Activated CD4-positive, alpha-beta T cell treated with anti-CD3 and anti-CD28 coated beads, Interleukin-2, amount 10 ng/mL, durations not matched to agents 24 days and 14 days (primary cell): ENCODE measurements at regions not wholly inside any gene's neighbourhood (a gene's known extent, or its start where the extent isn't known, plus 50 kb on each side); places are given as distances from the start of the nearest gene placed in this dataset.
A peak's percentile ranks its signal among the peaks of the same experiment; 100 is the strongest.
"Not testable (repeated sequence)": the region's sequence is repeated elsewhere in the genome, so short reads cannot be mapped to it uniquely, and the experiment has no call there.

Experiments used
- DNase-seq: peaks from one replicate; pipeline ENCODE4 v3.0.0; 2022
- H3K27ac Mint-ChIP-seq: one replicate; pipeline ENCODE4 v1.8.0; 2022; ENCODE audit warnings: mild to moderate bottlenecking, mixed read lengths
- H3K27me3 Mint-ChIP-seq: one replicate; pipeline ENCODE4 v1.8.0; 2022; ENCODE audit warnings: mixed read lengths
- H3K36me3 Mint-ChIP-seq: one replicate; pipeline ENCODE4 v1.8.0; 2022; ENCODE audit warnings: low read depth, mild to moderate bottlenecking, mixed read lengths
- H3K4me1 Mint-ChIP-seq: one replicate; pipeline ENCODE4 v1.8.0; 2021; ENCODE audit warnings: mixed read lengths
- H3K4me3 Mint-ChIP-seq: one replicate; pipeline ENCODE4 v1.8.0; 2022; ENCODE audit warnings: mild to moderate bottlenecking, moderate library complexity, mixed read lengths
- H3K9me3 Mint-ChIP-seq: one replicate; pipeline ENCODE4 v1.8.0; 2021; ENCODE audit warnings: mixed read lengths
- intact Hi-C: fragments of 100-400 bp; cut with micrococcal nuclease; formaldehyde crosslinking; loops from one replicate; pipeline ENCODE4 v1.15.1; 2023

- H3K36me3 Mint-ChIP-seq: no peaks in the 10 kb centered on the region
- H3K4me1 Mint-ChIP-seq: peaks cover 5% of the 10 kb centered on the region
- DNase-seq: no peak
- H3K9me3 Mint-ChIP-seq: peaks cover 6% of the 10 kb centered on the region
- H3K27me3 Mint-ChIP-seq: no peaks in the 10 kb centered on the region
- H3K27ac Mint-ChIP-seq: no peak overlapping the region
- no peak overlapping the region for H3K4me3 Mint-ChIP-seq
- intact Hi-C loops: no loop called here
These were observed 714.2 kb upstream of the NR2F2 start for GRCh38 chr15:95616306-95616705.

- no peaks in the 10 kb centered on the region for H3K36me3 Mint-ChIP-seq
- H3K27me3 Mint-ChIP-seq: no peaks in the 10 kb centered on the region
- no peak overlapping the region for H3K4me3 Mint-ChIP-seq
- intact Hi-C loops: loop anchor here (5.0 kb wide), 1 partner anchor 334 kb away; no protein-coding TSS in a partner anchor
- peaks cover 5% of the 10 kb centered on the region for H3K4me1 Mint-ChIP-seq
- DNase-seq: no peak
- H3K9me3 Mint-ChIP-seq: peaks cover 14% of the 10 kb centered on the region
- H3K27ac Mint-ChIP-seq: peak overlapping the region; percentile 11
These were observed 709.4 kb upstream of the NR2F2 start for GRCh38 chr15:95620934-95621579.

- DNase-seq: no peak
- Mint-ChIP-seq H3K4me3 (no peak overlapping the region), H3K27me3 (peaks cover 3% of the 10 kb centered on the region), H3K4me1 (peaks cover 5% of the 10 kb centered on the region), H3K27ac (no peak overlapping the region), H3K9me3 (peaks cover 14% of the 10 kb centered on the region), H3K36me3 (no peaks in the 10 kb centered on the region)
- intact Hi-C loops: loop anchor here (5.0 kb wide), 1 partner anchor 336 kb away; no protein-coding TSS in a partner anchor
These were observed 707.7 kb upstream of the NR2F2 start for GRCh38 chr15:95622843-95623242.

- Mint-ChIP-seq H3K4me3 (no peak overlapping the region), H3K36me3 (no peaks in the 10 kb centered on the region), H3K27ac (no peak overlapping the region), H3K4me1 (peaks cover 5% of the 10 kb centered on the region), H3K27me3 (peaks cover 4% of the 10 kb centered on the region), H3K9me3 (peaks cover 14% of the 10 kb centered on the region)
- no peak for DNase-seq
- intact Hi-C loops: loop anchor here (5.0 kb wide), 1 partner anchor 337 kb away; no protein-coding TSS in a partner anchor
These were observed 706.4 kb upstream of the NR2F2 start for GRCh38 chr15:95624100-95624499.

GRCh38 chr15:95624616-95625361 lies 705.7 kb upstream of the NR2F2 start:
- Mint-ChIP-seq H3K4me3 (no peak overlapping the region), H3K36me3 (no peaks in the 10 kb centered on the region), H3K9me3 (peaks cover 14% of the 10 kb centered on the region), H3K4me1 (peaks cover 5% of the 10 kb centered on the region), H3K27ac (no peak overlapping the region), H3K27me3 (peaks cover 4% of the 10 kb centered on the region)
- no peak for DNase-seq
- intact Hi-C loops: loop anchor here (5.0 kb wide), 1 partner anchor 337 kb away; no protein-coding TSS in a partner anchor

- H3K27ac Mint-ChIP-seq: no peak overlapping the region
- no peak for DNase-seq
- no peak overlapping the region for H3K4me3 Mint-ChIP-seq
- intact Hi-C loops: no loop called here
- peaks cover 14% of the 10 kb centered on the region for H3K9me3 Mint-ChIP-seq
- no peaks in the 10 kb centered on the region for H3K4me1 Mint-ChIP-seq
- H3K27me3 Mint-ChIP-seq: peaks cover 4% of the 10 kb centered on the region
- H3K36me3 Mint-ChIP-seq: no peaks in the 10 kb centered on the region
These were observed 703.8 kb upstream of the NR2F2 start for GRCh38 chr15:95626501-95627361.

- no peak overlapping the region for H3K4me3 Mint-ChIP-seq
- peaks cover 3% of the 10 kb centered on the region for H3K9me3 Mint-ChIP-seq
- H3K4me1 Mint-ChIP-seq: no peaks in the 10 kb centered on the region
- peaks cover 7% of the 10 kb centered on the region for H3K27me3 Mint-ChIP-seq
- no peak for DNase-seq
- intact Hi-C loops: no loop called here
- H3K27ac Mint-ChIP-seq: no peak overlapping the region
- no peaks in the 10 kb centered on the region for H3K36me3 Mint-ChIP-seq
These were observed 700.9 kb upstream of the NR2F2 start for GRCh38 chr15:95629503-95630168.

- H3K36me3 Mint-ChIP-seq: no peaks in the 10 kb centered on the region
- H3K4me3 Mint-ChIP-seq: no peak overlapping the region
- intact Hi-C loops: no loop called here
- DNase-seq: no peak
- H3K27ac Mint-ChIP-seq: no peak overlapping the region
- H3K27me3 Mint-ChIP-seq: peaks cover 7% of the 10 kb centered on the region
- peaks cover 3% of the 10 kb centered on the region for H3K9me3 Mint-ChIP-seq
- H3K4me1 Mint-ChIP-seq: no peaks in the 10 kb centered on the region
These were observed 699.8 kb upstream of the NR2F2 start for GRCh38 chr15:95630683-95631082.

- H3K4me1 Mint-ChIP-seq: no peaks in the 10 kb centered on the region
- no peak for DNase-seq
- peaks cover 3% of the 10 kb centered on the region for H3K27me3 Mint-ChIP-seq
- intact Hi-C loops: no loop called here
- no peaks in the 10 kb centered on the region for H3K36me3 Mint-ChIP-seq
- H3K4me3 Mint-ChIP-seq: no peak overlapping the region
- peaks cover 8% of the 10 kb centered on the region for H3K9me3 Mint-ChIP-seq
- no peak overlapping the region for H3K27ac Mint-ChIP-seq
These were observed 694.8 kb upstream of the NR2F2 start for GRCh38 chr15:95635666-95636065.

GRCh38 chr15:95636107-95636506 lies 694.4 kb upstream of the NR2F2 start:
- Mint-ChIP-seq H3K36me3 (no peaks in the 10 kb centered on the region), H3K4me3 (no peak overlapping the region), H3K27ac (no peak overlapping the region), H3K27me3 (peaks cover 3% of the 10 kb centered on the region), H3K9me3 (peaks cover 6% of the 10 kb centered on the region), H3K4me1 (no peaks in the 10 kb centered on the region)
- DNase-seq: no peak
- intact Hi-C loops: no loop called here

- intact Hi-C loops, DNase-seq, H3K27me3 Mint-ChIP-seq, H3K9me3 Mint-ChIP-seq, H3K27ac Mint-ChIP-seq, H3K36me3 Mint-ChIP-seq, H3K4me1 Mint-ChIP-seq, H3K4me3 Mint-ChIP-seq: not testable (repeated sequence)
These were observed 693.3 kb upstream of the NR2F2 start for GRCh38 chr15:95637234-95637633.

- DNase-seq: no peak
- Mint-ChIP-seq H3K27me3 (no peaks in the 10 kb centered on the region), H3K27ac (no peak overlapping the region), H3K9me3 (peaks cover 11% of the 10 kb centered on the region), H3K4me1 (no peaks in the 10 kb centered on the region), H3K4me3 (no peak overlapping the region), H3K36me3 (no peaks in the 10 kb centered on the region)
- intact Hi-C loops: no loop called here
These were observed 691.3 kb upstream of the NR2F2 start for GRCh38 chr15:95639208-95639607.

- Mint-ChIP-seq H3K4me3 (no peak overlapping the region), H3K4me1 (no peaks in the 10 kb centered on the region), H3K27me3 (peaks cover 8% of the 10 kb centered on the region), H3K27ac (no peak overlapping the region), H3K9me3 (peaks cover 5% of the 10 kb centered on the region), H3K36me3 (no peaks in the 10 kb centered on the region)
- intact Hi-C loops: no loop called here
- DNase-seq: no peak
These were observed 686.2 kb upstream of the NR2F2 start for GRCh38 chr15:95644100-95644875.
